HG02610 (cell line): ENCODE measurements at regions not wholly inside any gene's neighbourhood (a gene's known extent, or its start where the extent isn't known, plus 50 kb on each side); places are given as distances from the start of the nearest gene placed in this dataset.
A peak's percentile ranks its signal among the peaks of the same experiment; 100 is the strongest.
"Not testable (repeated sequence)": the region's sequence is repeated elsewhere in the genome, so short reads cannot be mapped to it uniquely, and the experiment has no call there.

Source experiments
- ATAC-seq: cut with Tn5 transposase; IDR thresholded peaks from one replicate; pipeline ENCODE4 v1.9.1; 2021; ENCODE audit warnings: mild to moderate bottlenecking, moderate library complexity; ENCODE audit not compliant: unreplicated experiment

DNA sequence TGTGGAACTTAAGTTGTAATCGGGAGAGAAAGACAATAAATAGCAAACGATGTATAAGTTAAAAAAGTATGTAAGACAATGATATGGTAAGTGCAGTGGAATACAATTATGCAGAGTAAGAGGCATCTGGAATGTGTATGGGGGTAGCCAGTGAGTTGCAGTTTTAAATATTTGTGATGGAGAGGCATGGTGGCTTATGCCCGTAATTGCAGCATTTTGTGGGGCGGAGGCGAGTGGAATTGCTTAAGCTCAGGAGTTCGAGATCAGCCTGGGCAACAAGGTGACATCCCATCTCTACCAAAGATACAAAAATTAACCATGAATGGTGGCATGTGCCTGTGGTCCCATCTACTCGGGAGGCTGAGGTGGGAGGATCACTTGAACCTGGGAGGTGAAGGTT lies 52.5 kb upstream of the WDFY3 start:
- no peak for ATAC-seq

DNA sequence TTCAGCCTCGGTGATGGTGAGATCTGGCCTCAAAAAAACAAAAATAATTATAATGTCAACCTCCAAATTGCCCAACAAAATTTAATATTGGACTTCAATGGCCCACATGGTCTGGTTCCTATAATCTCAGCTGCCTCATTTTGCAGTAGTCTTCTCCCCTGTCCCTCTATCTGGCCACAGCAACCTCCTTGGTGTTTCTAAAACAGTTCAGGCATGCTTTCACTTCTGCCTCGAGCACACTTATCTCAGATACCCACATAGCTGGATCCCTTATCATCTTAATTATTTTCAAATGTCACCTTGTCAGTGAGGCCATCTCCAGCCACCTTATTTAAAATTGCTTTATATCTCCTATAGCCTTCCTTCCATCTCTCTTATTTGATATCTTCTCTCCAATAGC lies 52.9 kb upstream of the WDFY3 start:
- ATAC-seq: no peak

DNA sequence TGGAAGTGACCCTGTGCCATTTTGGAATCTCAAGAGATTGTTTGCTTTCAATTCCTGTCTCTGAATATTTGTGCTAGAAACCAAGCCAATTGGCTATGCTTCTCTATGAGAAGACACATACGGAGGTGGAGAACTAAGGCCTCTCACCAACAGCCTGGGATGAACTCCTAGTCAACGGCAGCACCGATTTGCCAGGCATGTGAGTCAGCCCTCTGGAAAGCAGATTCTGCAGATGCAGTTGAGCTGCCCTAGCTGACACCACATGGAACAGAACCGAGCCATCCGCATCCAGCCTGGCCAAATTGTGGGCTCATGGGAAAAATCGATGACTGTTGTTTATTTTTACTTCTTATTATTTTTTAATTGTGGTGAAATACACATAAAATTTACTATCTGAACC lies 58.2 kb upstream of the WDFY3 start:
- ATAC-seq: no peak

DNA sequence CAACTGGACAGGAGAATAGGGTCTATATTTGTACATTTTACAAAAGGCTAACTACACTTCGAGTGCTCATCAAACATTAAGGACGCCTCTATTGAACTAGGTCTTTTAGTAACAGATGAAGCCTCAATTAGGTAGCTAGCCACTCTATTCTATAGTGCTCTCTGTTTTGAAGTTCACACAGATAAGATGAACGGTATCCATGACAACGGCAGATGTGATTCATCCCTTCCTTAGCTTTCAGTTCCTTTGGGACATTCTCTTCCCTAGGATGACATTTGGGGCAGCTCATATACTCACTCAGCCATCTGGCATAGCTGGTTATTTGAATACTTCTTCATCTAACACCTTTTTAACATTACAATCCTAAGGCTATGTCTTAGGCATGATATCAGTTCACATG lies 62.4 kb upstream of the WDFY3 start:
- ATAC-seq: no peak

DNA sequence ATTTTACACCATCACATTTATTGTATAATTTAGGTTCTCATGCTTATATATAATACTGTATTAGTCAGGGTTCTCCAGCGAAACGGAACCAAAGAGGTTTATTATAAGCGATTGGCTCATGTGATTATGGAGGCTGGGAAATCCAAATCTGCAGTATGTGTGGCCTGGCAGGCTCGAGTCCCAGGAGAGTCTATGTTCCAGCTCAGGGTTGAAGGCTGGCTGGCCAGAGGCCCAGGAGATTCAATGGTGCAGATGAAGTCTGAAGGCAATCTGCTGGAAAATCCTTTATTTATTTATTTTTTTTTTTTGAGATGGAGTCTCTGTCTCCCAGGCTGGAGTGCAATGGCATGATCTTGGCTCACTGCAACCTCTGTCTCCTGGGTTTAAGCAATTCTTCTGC lies 63.0 kb upstream of the WDFY3 start:
- ATAC-seq: no peak

GRCh38 chr4:85030156-85030555 lies 63.7 kb upstream of the WDFY3 start:
- no peak for ATAC-seq

- not testable (repeated sequence) for ATAC-seq
Observed at GRCh38 chr4:85033838-85034237, 67.3 kb upstream of the WDFY3 start.

GRCh38 chr4:85039526-85039925 lies 73.0 kb upstream of the WDFY3 start:
- no peak for ATAC-seq

DNA sequence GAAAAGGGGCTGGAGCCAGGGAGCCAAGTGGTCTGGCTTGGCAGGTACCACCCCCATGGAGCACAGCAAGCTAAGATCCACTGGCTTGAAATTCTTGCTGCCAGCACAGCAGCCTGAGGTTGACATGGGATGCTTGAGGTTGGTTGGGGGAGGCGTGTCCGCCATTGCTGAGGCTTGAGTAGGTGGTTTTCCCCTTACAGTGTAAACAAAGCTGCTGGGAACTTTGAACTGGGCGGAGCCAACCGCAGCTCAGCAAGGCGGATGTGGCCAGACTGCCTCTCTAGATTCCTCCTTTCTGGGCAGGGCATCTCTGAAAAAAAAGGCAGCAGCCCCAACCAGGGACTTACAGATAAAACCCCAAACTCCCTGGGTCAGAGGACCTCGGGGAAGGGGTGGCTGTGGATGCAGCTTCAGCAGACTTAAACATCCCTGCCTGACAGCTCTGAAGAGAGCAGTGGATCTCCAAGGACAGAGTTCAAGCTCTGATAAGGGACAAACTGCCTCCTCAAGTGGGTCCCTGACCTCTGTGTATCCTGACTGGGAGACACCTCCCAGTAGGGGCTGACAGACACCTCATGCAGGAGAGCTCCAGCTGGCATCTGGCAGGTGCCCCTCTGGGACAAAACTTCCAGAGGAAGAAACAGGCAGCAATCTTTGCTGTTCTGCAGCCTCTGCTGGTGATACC lies 77.5 kb upstream of the WDFY3 start:
- not testable (repeated sequence) for ATAC-seq

DNA sequence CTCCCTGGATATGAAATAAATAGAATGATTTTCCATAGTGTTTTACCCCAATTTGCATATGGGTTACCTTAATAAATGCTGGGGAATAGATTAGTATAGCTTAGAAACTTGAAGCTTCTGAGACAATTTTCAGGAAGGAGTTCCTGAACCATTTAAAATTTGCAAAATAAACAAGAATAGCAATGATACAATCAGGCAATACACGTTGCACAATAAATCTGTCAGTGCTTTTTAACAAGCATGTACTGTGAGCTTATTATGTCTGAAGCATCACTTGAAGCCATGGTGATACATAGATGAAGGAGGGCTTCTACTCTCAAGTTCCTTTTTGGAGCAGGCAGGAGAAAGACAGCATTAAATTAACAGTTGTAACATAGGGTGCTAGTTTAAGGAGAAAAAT lies 84.2 kb upstream of the WDFY3 start:
- no peak for ATAC-seq

DNA sequence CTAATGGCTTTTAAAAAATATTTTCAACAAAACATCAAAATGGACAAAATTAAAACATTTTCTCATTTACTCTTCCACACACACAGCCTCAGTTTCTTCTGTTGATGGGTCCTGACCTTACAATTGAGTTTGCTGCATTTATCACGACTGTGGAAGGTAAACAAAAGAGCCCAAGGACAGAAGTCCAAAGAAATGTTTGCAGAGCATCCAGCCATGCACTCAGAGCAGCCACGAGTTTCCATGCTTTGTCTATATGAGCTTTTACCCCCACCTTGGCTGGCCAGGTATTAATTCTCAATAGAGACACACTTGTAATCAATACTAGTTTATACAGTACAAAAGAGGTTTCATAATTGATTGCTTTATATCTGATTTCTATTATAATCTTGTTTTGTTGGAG lies 85.0 kb upstream of the WDFY3 start:
- no peak for ATAC-seq

DNA sequence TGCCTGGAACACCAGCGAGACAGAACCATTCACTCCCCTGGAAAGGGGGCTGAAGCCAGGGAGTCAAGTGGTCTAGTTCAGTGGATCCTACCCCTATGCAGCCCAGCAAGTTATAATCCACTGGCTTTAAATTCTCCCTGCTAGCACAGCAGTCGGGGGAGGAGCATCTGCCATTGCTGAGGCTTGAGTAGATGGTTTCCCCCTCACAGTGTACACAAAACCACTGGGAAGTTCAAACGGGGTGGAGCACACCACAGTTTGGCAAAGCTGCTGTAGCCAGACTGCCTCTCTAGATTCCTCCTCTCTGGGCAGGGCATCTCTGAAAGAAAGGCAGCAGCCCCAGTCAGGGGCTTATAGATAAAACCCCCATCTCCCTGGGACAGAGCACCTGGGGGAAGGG lies 88.4 kb upstream of the WDFY3 start:
- ATAC-seq: not testable (repeated sequence)

- no peak for ATAC-seq
Observed at GRCh38 chr4:85058551-85058950, 92.1 kb upstream of the WDFY3 start.

- ATAC-seq: no peak
Observed at GRCh38 chr4:85061974-85062373, 95.5 kb upstream of the WDFY3 start.

DNA sequence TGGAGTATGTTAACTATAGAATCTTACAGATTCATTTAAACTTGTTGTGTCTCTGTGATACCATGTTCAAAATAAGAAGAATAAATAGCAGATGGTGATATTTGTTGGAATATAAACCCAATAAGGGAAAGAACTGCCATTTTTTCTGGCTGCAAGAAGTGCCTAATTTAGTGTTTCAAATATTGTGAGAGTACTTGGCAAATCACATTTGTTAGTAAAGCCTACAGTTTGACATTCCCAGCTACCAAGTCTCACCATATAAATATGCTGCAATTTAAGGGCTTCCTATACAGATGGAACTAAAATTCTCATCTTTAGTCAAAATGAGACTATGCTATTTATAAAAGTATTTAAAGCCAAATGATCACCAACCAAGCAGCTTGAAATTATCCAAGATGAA lies 96.0 kb upstream of the WDFY3 start:
- no peak for ATAC-seq

DNA sequence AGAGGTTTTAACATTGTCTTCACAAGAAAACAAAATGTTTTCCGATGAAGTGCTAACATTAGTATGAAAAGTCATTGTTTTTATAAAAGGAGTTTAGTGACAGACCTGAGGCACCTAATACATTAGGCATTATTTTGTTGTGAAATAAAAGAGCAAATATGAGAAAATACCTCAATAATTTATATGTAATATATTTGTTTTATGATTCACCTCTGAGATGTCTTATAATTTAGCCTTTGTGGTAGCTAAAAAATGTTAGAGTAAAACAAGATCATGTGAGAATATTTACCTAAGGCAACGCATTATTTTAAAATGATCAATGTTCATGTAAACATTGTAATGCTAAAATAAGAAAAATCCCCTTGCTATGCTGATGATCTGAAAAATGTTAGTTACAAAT lies 100.9 kb upstream of the WDFY3 start:
- no peak for ATAC-seq

DNA sequence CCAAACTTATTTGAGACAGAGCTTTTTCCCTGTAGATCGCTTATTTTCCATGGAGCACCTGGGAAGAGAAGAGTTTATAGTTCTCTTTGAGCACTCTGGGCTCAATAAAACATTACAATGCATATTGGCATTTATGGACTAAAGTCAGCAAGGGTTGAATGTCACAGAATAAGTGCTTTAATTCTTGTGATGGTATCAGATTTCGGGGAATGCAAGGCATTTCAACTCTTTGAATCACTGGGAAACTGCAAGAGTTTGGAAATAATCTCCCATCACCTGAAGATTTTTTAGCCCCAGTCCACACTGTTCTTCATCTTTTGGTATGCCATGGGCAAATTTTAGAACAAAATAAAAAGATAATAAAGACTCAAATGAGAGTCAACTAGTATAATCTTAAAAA lies 111.5 kb upstream of the WDFY3 start:
- ATAC-seq: no peak

DNA sequence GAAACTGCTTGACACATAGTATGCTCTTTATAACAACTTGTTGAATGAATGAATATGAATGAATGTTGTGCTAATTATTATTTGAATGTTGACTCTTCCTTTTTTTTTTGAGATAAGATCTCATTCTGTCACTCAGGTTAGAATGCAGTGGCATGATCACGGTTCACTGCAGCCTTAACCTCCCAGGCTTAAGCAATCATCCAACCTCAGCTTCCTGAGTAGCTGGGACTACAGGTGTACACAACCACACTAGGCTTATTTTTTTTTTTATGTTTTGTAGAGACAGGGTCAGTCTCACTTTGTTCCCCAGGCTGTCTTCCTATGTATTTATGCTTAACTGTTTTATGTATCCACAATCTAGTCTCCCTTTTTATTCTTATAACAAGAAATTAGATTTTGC lies 114.7 kb upstream of the WDFY3 start:
- ATAC-seq: no peak

- peak; percentile 86 for ATAC-seq
Observed at GRCh38 chr4:85084371-85085094, 118.0 kb upstream of the WDFY3 start.

DNA sequence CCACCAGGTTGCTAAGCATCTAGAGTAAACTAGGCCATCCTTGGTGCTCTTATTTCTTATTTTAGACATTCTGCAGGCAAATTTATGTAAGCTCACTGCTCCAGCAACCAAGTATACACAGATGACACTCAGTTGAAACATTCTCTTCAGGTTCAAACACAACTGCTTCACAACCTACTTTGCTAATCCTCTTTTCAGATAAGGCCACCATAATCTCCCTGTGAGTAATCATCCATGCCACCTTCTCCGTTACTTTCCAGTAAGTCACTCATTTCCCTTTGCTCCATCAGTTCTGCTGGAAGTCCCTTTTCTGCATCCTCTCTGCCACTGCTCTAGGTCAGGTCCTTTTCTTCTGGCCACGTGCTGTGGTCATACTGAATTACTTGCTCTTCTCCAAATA lies 120.2 kb upstream of the WDFY3 start:
- ATAC-seq: no peak

GRCh38 chr4:85092536-85092935 lies 126.0 kb upstream of the WDFY3 start:
- no peak for ATAC-seq

DNA sequence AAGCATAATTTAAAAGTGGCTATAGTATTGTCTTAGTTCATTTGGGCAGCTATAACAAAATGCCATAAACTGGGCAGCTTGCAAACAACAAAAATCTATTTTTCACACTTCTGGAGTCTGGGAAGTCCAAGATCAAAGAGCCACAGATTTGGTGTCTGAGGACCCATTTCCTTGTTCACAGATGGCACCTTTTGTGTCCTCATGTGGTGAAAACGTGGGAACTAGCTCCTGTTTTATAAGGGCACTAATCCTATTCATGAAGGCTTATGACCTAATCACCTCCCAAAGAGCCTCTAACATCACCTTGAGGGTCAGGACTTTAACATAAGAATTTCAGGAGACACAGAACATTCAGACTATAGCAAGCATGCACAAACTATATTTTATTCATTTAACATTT lies 126.5 kb upstream of the WDFY3 start:
- no peak for ATAC-seq

- no peak for ATAC-seq
Observed at GRCh38 chr4:85094735-85095134, 128.2 kb upstream of the WDFY3 start.
